ENCODE measurements at regions not wholly inside any gene's neighbourhood (a gene's known extent, or its start where the extent isn't known, plus 50 kb on each side); places are given as distances from the start of the nearest gene placed in this dataset.

DNA sequence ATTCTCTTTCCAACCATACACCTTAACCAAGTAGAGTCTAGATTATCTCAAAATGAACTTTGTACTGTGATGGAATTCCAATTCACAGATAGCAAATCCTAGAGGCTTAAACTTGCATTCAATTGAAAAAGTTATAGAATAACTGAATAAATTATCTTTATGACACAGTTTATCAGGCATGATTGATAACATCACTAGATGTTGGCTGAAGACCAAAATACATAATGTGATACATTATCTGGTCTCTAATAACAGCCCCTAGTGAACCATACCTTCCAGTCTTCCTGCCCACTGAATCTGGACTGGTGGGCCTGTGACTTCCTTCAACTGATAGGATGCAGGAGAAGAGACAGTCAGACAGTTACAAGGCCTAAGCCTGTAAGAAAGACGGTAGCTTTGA, 165.2 kb upstream of the CMC1 start:
- H3K4me3 ChIP-seq (ENCODE audit: low read depth, low read length) = no peak overlapping the region
- DNase-seq (ENCODE audit: low read depth) = no peak

- no peak for DNase-seq (ENCODE audit: low read depth)
- no peak overlapping the region for H3K4me3 ChIP-seq (ENCODE audit: low read depth, low read length)
Observed at GRCh38 chr3:28077572-28077971, 163.8 kb upstream of the CMC1 start.

DNA sequence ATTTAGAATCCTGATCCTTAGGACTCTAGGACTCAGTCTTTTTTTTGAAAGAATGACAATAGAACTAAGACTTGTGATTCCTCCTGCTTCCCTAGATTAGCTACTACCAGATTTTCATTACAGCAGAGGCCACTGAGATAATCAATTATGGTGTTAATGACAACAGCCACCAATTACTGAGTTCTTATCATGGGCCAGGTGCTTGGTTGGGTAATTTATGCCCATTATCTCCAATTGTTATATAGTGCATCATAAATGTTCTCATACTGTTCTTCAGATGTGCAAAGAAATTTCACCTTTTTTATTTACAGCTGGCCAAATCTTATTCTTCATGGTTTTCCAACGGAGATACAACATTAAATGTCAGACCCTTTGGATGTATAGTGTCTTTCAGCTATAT, 162.9 kb upstream of the CMC1 start:
- DNase-seq (ENCODE audit: low read depth) = no peak
- no peak overlapping the region for H3K4me3 ChIP-seq (ENCODE audit: low read depth, low read length)

DNA sequence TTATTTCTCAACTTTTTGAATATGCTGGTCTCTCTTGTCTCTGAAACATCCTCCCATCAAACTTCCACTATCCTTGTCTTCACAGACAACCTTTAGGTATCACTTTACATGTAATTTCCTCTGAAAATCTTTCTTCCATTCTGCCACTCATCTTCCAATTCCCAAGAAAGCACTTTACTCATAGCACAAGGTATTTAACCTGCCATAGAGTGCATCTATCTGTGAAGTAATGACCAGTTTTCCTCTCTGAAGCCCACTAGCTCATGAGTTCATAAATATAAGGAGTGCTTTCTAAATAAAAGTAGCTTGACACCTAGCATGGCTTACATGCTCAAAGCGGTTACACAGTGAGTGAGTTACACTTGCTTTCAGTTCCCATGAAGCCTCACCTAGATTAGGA, 160.7 kb upstream of the CMC1 start:
- DNase-seq (ENCODE audit: low read depth) = no peak
- no peak overlapping the region for H3K4me3 ChIP-seq (ENCODE audit: low read depth, low read length)

DNA sequence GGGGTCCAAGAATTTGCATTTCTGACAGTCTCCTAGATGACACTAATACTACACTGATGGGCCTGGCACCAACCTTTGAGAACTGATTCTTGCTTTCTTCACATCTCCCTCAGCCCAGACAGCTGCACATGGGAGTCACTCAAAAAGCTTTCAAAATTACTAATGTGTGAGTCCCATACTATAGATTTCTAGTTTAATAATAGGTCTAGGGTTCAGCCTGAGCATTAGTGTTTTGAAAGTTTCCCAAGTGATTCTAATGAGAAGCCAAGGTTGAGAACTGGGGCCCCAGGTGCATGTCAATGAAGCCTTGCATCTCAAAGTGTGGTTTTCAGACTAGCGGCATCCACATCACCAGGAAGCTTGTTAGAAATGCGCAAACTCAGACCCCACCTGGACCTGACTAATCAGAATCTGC, 159.9 kb upstream of the CMC1 start:
- DNase-seq (ENCODE audit: low read depth) = no peak
- no peak overlapping the region for H3K4me3 ChIP-seq (ENCODE audit: low read depth, low read length)

- H3K4me3 ChIP-seq (ENCODE audit: low read depth, low read length) = no peak overlapping the region
- DNase-seq (ENCODE audit: low read depth) = no peak
Observed at GRCh38 chr3:28087591-28087990, 153.8 kb upstream of the CMC1 start.

GRCh38 chr3:28088811-28089526, 152.4 kb upstream of the CMC1 start:
- no peak overlapping the region for H3K4me3 ChIP-seq (ENCODE audit: low read depth, low read length)
- DNase-seq (ENCODE audit: low read depth) = no peak

GRCh38 chr3:28089527-28089897, 151.9 kb upstream of the CMC1 start:
- no peak overlapping the region for H3K4me3 ChIP-seq (ENCODE audit: low read depth, low read length)
- no peak for DNase-seq (ENCODE audit: low read depth)

GRCh38 chr3:28099296-28099695, 142.1 kb upstream of the CMC1 start:
- no peak overlapping the region for H3K4me3 ChIP-seq (ENCODE audit: low read depth, low read length)
- no peak for DNase-seq (ENCODE audit: low read depth)

DNA sequence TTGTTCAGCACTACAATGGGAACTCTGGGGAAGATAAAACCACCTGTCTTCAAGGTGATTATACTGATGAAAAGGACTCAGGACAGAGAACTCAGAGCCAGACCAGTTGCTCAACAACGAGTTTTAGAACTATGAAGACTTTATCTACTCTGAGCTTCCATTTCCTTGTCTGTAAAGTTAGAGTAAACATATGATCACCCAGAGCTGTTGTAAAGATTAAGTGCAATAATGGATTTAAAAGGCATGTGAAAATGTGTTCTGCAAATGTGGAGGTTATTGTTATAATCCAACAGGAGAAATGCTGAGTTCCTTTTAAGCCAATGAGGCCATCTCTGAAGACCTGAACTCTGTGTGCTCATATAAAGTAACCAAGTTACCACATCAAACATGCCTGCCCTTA, 139.7 kb upstream of the CMC1 start:
- H3K4me3 ChIP-seq (ENCODE audit: low read depth, low read length) = no peak overlapping the region
- no peak for DNase-seq (ENCODE audit: low read depth)

GRCh38 chr3:28103861-28104260, 137.6 kb upstream of the CMC1 start:
- DNase-seq (ENCODE audit: low read depth) = no peak
- no peak overlapping the region for H3K4me3 ChIP-seq (ENCODE audit: low read depth, low read length)

- DNase-seq (ENCODE audit: low read depth) = no peak
- H3K4me3 ChIP-seq (ENCODE audit: low read depth, low read length) = no peak overlapping the region
Observed at GRCh38 chr3:28104896-28105534, 136.4 kb upstream of the CMC1 start.

DNA sequence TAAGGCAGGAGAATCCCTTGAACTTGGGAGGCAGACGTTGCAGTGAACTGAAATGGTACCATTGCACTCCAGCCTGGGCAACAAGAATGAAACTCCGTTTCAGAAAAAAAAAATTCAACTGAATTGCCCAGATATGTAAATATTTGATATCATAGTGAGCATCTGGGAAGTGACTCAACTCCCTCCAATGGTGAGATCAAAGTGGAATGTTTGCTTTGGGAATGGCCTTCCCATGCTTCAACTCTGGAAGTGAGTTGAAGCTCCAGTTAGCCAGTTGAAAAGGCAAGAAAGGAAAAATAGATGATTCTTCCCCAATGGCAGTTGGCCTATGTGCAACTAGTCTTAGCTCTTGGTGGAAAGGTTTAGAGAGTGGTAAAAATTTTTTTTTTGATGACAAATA, 131.6 kb upstream of the CMC1 start:
- H3K4me3 ChIP-seq (ENCODE audit: low read depth, low read length) = no peak overlapping the region
- no peak for DNase-seq (ENCODE audit: low read depth)

DNA sequence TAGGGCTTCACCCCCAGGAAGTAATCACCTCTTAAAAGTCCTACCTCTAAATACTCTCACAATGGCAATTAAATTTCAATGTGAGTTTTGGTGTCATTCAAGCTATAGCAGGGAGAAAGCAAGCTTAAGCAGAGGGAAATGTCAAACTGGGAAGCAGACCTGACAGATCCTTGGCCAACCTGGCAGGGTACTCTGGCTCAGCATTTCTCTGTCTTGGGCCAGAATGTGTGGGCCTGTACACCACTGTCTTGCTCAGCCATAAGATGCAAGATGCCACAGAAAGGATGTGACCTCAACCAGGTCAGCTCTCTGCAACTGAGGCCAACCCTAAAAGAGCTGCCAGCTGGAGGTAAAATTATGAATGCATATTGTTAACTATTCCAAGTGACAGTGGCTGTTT, 130.6 kb upstream of the CMC1 start:
- no peak for DNase-seq (ENCODE audit: low read depth)
- no peak overlapping the region for H3K4me3 ChIP-seq (ENCODE audit: low read depth, low read length)

DNA sequence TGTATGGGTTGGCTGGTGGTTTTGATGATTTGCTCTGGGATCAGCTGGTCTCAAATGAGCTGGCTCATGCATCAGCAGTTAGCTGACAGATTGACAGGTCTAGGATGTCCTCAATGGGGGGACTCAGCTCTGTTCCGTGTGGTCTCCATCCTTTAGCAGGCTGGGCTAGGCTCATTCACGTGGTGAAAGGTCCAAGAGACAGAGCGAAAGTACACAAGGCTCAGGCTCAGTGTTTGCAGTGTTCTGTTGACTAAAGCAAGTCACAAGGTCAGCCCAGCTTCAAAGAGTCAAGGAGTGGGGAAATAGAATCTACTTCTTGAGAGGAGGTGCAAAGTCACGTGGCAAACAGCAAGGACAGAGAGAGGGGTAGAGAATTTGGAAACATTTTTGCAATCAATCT, 126.5 kb upstream of the CMC1 start:
- no peak for DNase-seq (ENCODE audit: low read depth)

DNA sequence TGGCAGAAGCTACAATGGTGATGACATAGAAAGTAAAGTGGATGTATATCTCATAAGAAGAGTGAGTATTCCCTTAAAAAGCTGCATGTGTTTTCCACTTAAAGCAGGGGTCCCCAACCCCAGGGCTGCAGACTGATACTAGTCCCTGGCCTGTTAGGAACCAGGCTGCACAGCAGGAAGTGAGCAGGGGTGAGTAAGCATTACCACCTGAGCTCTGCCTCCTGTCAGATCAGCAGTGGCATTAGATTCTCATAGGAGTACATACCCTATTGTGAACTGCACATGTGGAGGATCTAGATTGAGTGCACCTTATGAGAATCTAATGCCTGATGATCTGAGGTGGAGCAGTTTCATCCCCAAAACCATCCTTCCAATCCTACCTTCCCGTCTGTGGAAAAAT, 126.1 kb upstream of the CMC1 start:
- no peak overlapping the region for H3K4me3 ChIP-seq (ENCODE audit: low read depth, low read length)
- DNase-seq (ENCODE audit: low read depth) = no peak

More for the DNA sequence above, 126.5 kb upstream of the CMC1 start:
- H3K4me3 ChIP-seq (ENCODE audit: low read depth, low read length) = no peak overlapping the region

GRCh38 chr3:28117598-28117997, 123.8 kb upstream of the CMC1 start:
- no peak overlapping the region for H3K4me3 ChIP-seq (ENCODE audit: low read depth, low read length)
- no peak for DNase-seq (ENCODE audit: low read depth)

DNA sequence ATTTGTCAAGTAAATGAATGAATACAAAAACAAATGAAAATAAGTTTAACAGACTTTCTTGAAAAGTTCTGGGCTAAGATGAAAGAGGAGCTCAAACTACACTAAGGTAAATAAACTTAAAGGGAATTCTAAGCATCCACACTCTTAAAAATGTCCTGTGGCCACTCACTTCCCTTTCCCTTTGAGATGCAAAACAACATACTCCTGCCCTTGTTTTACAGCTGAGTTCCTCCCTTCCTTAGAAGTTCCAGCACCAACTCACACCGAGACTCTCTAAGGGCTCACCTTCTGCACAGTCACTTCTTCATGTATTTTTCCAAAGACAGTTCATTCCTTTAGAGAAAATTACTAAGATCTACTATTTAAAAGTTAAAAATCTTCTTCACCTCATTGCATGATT, 123.3 kb upstream of the CMC1 start:
- H3K4me3 ChIP-seq (ENCODE audit: low read depth, low read length) = no peak overlapping the region
- DNase-seq (ENCODE audit: low read depth) = no peak

- no peak overlapping the region for H3K4me3 ChIP-seq (ENCODE audit: low read depth, low read length)
- no peak for DNase-seq (ENCODE audit: low read depth)
Observed at GRCh38 chr3:28122227-28122626, 119.2 kb upstream of the CMC1 start.

GRCh38 chr3:28124882-28125281, 116.5 kb upstream of the CMC1 start:
- H3K4me3 ChIP-seq (ENCODE audit: low read depth, low read length) = no peak overlapping the region
- no peak for DNase-seq (ENCODE audit: low read depth)

DNA sequence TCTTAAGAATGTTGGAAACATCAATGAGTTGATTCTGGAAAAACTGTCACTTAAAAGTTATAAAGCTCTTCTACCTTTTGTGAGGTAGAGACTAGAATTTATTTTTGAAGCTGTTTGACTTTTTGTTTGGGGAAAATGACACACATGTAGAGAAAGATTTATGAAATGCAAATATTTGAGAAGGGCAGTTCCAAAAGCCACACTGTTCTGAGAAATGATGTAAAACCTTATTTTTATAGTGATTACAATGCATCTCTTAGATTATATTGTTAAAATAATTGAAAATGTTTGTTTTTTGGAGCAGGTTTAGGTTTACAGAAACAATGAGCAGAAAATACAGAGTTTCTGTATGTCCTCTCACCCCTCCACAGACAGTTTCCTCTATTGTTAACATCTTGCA, 116.1 kb upstream of the CMC1 start:
- no peak for DNase-seq (ENCODE audit: low read depth)
- no peak overlapping the region for H3K4me3 ChIP-seq (ENCODE audit: low read depth, low read length)

DNA sequence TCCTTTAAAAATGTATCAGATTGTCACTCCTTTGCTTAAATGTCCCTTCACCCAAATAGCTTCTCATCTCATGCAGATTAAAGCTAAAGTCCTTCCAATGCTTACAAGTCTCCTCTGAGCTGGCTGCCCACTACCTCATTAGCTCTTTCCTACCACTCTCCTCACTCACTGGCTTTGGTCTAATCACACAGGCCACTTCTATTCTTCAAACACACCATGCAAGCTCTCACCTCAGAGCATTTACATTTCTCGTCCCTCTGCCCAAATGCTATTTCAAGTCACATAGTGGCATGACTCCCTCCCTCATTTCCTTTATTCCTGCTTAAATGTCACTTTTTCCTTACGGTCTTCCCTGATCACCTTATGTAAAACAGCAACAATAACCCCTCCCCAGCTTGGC, 110.6 kb upstream of the CMC1 start:
- DNase-seq (ENCODE audit: low read depth) = no peak

More for the DNA sequence above, 110.6 kb upstream of the CMC1 start:
- no peak overlapping the region for H3K4me3 ChIP-seq (ENCODE audit: low read depth, low read length)
